ENCODE measurements at regions not wholly inside any gene's neighbourhood (a gene's known extent, or its start where the extent isn't known, plus 50 kb on each side); places are given as distances from the start of the nearest gene placed in this dataset.
"Not testable (repeated sequence)": the region's sequence is repeated elsewhere in the genome, so short reads cannot be mapped to it uniquely, and the experiment has no call there.

GRCh38 chr10:84844461-84844860 lies 516.1 kb downstream of the CCSER2 start:
- no peak for TF ChIP-seq POLR2AphosphoS5 (IDR thresholded peaks at IDR 0.05; ENCODE audit: low read depth, low read length)
- no peak for TF ChIP-seq POLR2A (IDR thresholded peaks at IDR 0.05; ENCODE audit: low read depth, low read length)
- no peak for FAIRE-seq
- DNase-seq (ENCODE audit: insufficient read length) = no peak

- TF ChIP-seq TAF1 (IDR thresholded peaks at IDR 0.05; ENCODE audit: borderline replicate concordance, low read depth, low read length) (no peak), POLR2AphosphoS5 (IDR thresholded peaks at IDR 0.05; ENCODE audit: low read depth, low read length) (no peak), POLR2A (IDR thresholded peaks at IDR 0.05; ENCODE audit: low read depth, low read length) (no peak)
- FAIRE-seq (no peak), DNase-seq (ENCODE audit: insufficient read length) (no peak)
These were observed 517.4 kb downstream of the CCSER2 start for GRCh38 chr10:84845628-84846261.

GRCh38 chr10:84846658-84847316 lies 518.4 kb downstream of the CCSER2 start:
- FAIRE-seq = no peak
- TF ChIP-seq TAF1 (IDR thresholded peaks at IDR 0.05; ENCODE audit: borderline replicate concordance, low read depth, low read length) (no peak), POLR2AphosphoS5 (IDR thresholded peaks at IDR 0.05; ENCODE audit: low read depth, low read length) (no peak), POLR2A (IDR thresholded peaks at IDR 0.05; ENCODE audit: low read depth, low read length) (no peak)
- no peak for DNase-seq (ENCODE audit: insufficient read length)

GRCh38 chr10:84848967-84849366 lies 520.6 kb downstream of the CCSER2 start:
- FAIRE-seq (no peak), DNase-seq (ENCODE audit: insufficient read length) (no peak)
- TF ChIP-seq POLR2A (IDR thresholded peaks at IDR 0.05; ENCODE audit: low read depth, low read length) (no peak), POLR2AphosphoS5 (IDR thresholded peaks at IDR 0.05; ENCODE audit: low read depth, low read length) (no peak)

DNA sequence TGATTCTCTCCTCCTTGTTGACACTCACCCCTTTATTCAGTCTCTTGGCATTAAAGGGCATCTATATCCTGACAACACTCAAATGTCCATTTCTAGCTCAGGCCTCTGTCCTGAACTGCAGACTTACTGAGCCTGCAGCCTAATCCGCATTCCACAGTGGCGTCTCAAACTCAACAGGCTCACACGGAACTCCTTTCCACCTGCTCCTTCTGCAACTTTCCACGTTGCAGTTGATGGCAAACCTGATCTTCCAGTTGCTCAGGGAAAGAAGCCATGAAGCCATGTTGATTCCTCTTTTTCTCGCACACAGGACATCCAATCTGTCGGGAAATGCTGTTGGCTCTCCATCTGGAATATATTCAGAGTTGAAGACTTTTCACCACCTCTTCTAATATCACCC lies 522.4 kb downstream of the CCSER2 start:
- TF ChIP-seq POLR2AphosphoS5 (IDR thresholded peaks at IDR 0.05; ENCODE audit: low read depth, low read length) = no peak
- TF ChIP-seq TAF1 (IDR thresholded peaks at IDR 0.05; ENCODE audit: borderline replicate concordance, low read depth, low read length) = no peak
- no peak for TF ChIP-seq POLR2A (IDR thresholded peaks at IDR 0.05; ENCODE audit: low read depth, low read length)
- FAIRE-seq (no peak), DNase-seq (ENCODE audit: insufficient read length) (no peak)

DNA sequence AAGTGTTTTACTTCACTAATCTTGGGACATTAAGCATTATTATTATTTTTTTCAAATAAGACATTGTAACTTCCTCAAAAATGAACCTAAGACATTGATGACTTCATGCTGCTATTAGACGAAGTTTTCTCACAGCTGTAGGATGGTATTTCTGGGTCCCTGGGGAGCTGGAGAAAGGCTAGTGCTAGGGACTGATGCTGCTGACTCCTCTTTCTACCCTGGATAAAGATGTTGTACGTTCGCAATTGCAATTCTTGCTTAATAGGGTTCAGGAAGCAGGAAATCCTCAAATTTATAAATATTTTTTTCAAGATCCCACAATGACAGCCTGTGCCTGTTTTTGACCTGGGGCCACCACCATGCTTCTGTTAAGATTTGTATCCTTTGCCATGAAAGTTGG lies 526.0 kb downstream of the CCSER2 start:
- no peak for TF ChIP-seq TAF1 (IDR thresholded peaks at IDR 0.05; ENCODE audit: borderline replicate concordance, low read depth, low read length)
- TF ChIP-seq POLR2AphosphoS5 (IDR thresholded peaks at IDR 0.05; ENCODE audit: low read depth, low read length) = no peak
- no peak for TF ChIP-seq POLR2A (IDR thresholded peaks at IDR 0.05; ENCODE audit: low read depth, low read length)
- FAIRE-seq (no peak), DNase-seq (ENCODE audit: insufficient read length) (no peak)

GRCh38 chr10:84860855-84861254 lies 532.5 kb downstream of the CCSER2 start:
- TF ChIP-seq POLR2A (IDR thresholded peaks at IDR 0.05; ENCODE audit: low read depth, low read length) = no peak
- TF ChIP-seq POLR2AphosphoS5 (IDR thresholded peaks at IDR 0.05; ENCODE audit: low read depth, low read length) = no peak
- no peak for TF ChIP-seq TAF1 (IDR thresholded peaks at IDR 0.05; ENCODE audit: borderline replicate concordance, low read depth, low read length)
- FAIRE-seq (no peak), DNase-seq (ENCODE audit: insufficient read length) (no peak)

DNA sequence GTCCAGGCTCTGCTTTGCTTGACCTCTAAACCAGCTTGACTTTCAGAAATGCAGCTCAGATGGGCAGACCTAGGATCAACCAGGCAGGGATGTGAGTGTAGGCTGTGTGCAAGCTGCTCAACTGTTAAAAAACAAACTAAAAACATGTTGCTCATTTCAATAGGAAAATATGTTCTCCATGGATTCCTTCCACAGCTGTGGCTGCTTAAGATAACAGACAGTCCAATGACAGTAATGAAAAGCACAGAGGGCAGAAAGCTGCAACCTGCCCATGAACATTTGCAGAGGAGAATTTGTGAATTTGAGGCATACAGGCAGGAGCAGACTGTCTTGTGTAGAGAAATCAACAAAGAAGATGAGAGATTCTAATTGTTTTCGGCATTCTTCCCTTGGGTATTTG lies 534.2 kb downstream of the CCSER2 start:
- DNase-seq (ENCODE audit: insufficient read length) (no peak), FAIRE-seq (no peak)
- no peak for TF ChIP-seq POLR2AphosphoS5 (IDR thresholded peaks at IDR 0.05; ENCODE audit: low read depth, low read length)
- TF ChIP-seq TAF1 (IDR thresholded peaks at IDR 0.05; ENCODE audit: borderline replicate concordance, low read depth, low read length) = no peak
- TF ChIP-seq POLR2A (IDR thresholded peaks at IDR 0.05; ENCODE audit: low read depth, low read length) = no peak

- DNase-seq (ENCODE audit: insufficient read length) (no peak), FAIRE-seq (no peak)
- TF ChIP-seq TAF1 (IDR thresholded peaks at IDR 0.05; ENCODE audit: borderline replicate concordance, low read depth, low read length) (no peak), POLR2A (IDR thresholded peaks at IDR 0.05; ENCODE audit: low read depth, low read length) (no peak), POLR2AphosphoS5 (IDR thresholded peaks at IDR 0.05; ENCODE audit: low read depth, low read length) (no peak)
These were observed 535.3 kb downstream of the CCSER2 start for GRCh38 chr10:84863675-84864074.

- FAIRE-seq (no peak), DNase-seq (ENCODE audit: insufficient read length) (no peak)
- TF ChIP-seq POLR2AphosphoS5 (IDR thresholded peaks at IDR 0.05; ENCODE audit: low read depth, low read length) = no peak
These were observed 548.0 kb downstream of the CCSER2 start for GRCh38 chr10:84876116-84876999.

- DNase-seq (ENCODE audit: insufficient read length) (no peak), FAIRE-seq (no peak)
- TF ChIP-seq TAF1 (IDR thresholded peaks at IDR 0.05; ENCODE audit: borderline replicate concordance, low read depth, low read length) = no peak
- TF ChIP-seq POLR2A (IDR thresholded peaks at IDR 0.05; ENCODE audit: low read depth, low read length) = no peak
- no peak for TF ChIP-seq POLR2AphosphoS5 (IDR thresholded peaks at IDR 0.05; ENCODE audit: low read depth, low read length)
These were observed 551.6 kb downstream of the CCSER2 start for GRCh38 chr10:84879991-84880390.

DNA sequence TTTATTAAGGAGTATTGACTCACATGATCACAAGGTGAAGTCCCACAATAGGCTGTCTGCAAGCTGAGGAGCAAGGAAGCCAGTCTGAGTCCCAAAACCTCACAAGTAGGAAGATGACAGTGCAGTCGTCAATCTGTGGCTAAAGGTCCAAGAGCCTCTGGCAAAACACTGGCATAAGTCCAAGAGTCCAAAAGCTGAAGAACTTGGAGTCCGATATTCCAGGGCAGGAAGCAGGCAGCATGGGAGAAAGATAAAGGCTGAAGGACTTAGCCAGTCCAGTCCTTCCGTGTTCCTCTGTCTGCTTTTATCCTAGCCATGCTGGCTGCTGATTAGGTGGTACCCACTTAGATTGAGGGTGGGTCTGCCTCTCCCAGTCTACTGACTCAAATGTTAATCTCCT lies 553.3 kb downstream of the CCSER2 start:
- not testable (repeated sequence) for DNase-seq (ENCODE audit: insufficient read length); FAIRE-seq

Measured in GM12892 (cell line).